CD14-positive monocyte (primary cell): ENCODE measurements at regions not wholly inside any gene's neighbourhood (a gene's known extent, or its start where the extent isn't known, plus 50 kb on each side); places are given as distances from the start of the nearest gene placed in this dataset.

ENCODE experiments used
- DNase-seq, 3 donors: peaks; one replicate each; pipeline ENCODE4 v3.0.0-alpha.2; 2011 to 2022
- H2AFZ ChIP-seq: 2 replicates; pipeline ENCODE4 v1.6.0; 2012; ENCODE audit warnings: mild to moderate bottlenecking, low read depth, low read length, inconsistent platforms; ENCODE audit not compliant: insufficient read depth, poor library complexity, severe bottlenecking
- H3K27ac ChIP-seq, 2 donors: 1 replicate in 1 of 2; 2 replicates in 1 of 2; pipeline ENCODE4 v1.5.1; 2012 to 2013; ENCODE audit warnings: low read length in 2 of 2, control low read depth in 1 of 2, inconsistent platforms in 1 of 2, low read depth in 1 of 2, mild to moderate bottlenecking in 1 of 2
- H3K27me3 ChIP-seq, 2 donors: one replicate each; pipeline versions ENCODE4 v1.6.0 to v1.6.1; 2011 to 2013; ENCODE audit warnings: low read length in 2 of 2; ENCODE audit not compliant: control insufficient read depth in 2 of 2, insufficient read depth in 2 of 2
- H3K36me3 ChIP-seq, 2 donors: replicated peaks in 1 of 2; 1 replicate in 1 of 2; 2 replicates in 1 of 2; pipeline versions ENCODE4 v1.5.1 to v1.6.1; 2012 to 2013; ENCODE audit warnings: low read length in 2 of 2, control low read depth in 1 of 2, inconsistent platforms in 1 of 2, mild to moderate bottlenecking in 1 of 2; ENCODE audit not compliant: insufficient read depth in 2 of 2, control insufficient read depth in 1 of 2
- H3K4me1 ChIP-seq, 2 donors: 1 replicate in 1 of 2; 2 replicates in 1 of 2; pipeline versions ENCODE4 v1.5.1 to v1.6.1; 2012 to 2013; ENCODE audit warnings: low read length in 2 of 2, control low read depth in 1 of 2, inconsistent platforms in 1 of 2, mild to moderate bottlenecking in 1 of 2, moderate library complexity in 1 of 2; ENCODE audit not compliant: insufficient read depth in 2 of 2, control insufficient read depth in 1 of 2
- H3K4me2 ChIP-seq: replicated peaks from 2 replicates; pipeline ENCODE3; 2012; ENCODE audit warnings: low read length, moderate library complexity, mild to moderate bottlenecking; ENCODE audit not compliant: poor library complexity, severe bottlenecking; ENCODE audit errors: extremely low read depth
- H3K4me3 ChIP-seq, 3 experiments: fragments of 200-600 bp in 1 of 3; sonication (generic) in 1 of 3; replicated peaks in 1 of 3; 1 replicate in 2 of 3; 2 replicates in 1 of 3; pipeline ENCODE4 v1.5.1; 2011 to 2013; ENCODE audit warnings: low read length in 3 of 3, mild to moderate bottlenecking in 3 of 3, control low read depth in 2 of 3, low read depth in 2 of 3, inconsistent platforms in 1 of 3, moderate library complexity in 1 of 3
- H3K79me2 ChIP-seq: 2 replicates; pipeline ENCODE4 v1.6.0; 2012; ENCODE audit warnings: mild to moderate bottlenecking, control low read depth, inconsistent platforms, low read length, moderate library complexity; ENCODE audit not compliant: insufficient read depth
- H3K9ac ChIP-seq: 2 replicates; pipeline ENCODE4 v1.6.0; 2017; ENCODE audit warnings: low read length, mild to moderate bottlenecking; ENCODE audit not compliant: insufficient read depth, poor library complexity, severe bottlenecking
- H3K9me3 ChIP-seq, 2 donors: replicated peaks in 1 of 2; 1 replicate in 1 of 2; 2 replicates in 1 of 2; pipeline versions ENCODE4 v1.5.1 to v1.6.1; 2012 to 2013; ENCODE audit warnings: low read length in 2 of 2, control low read depth in 1 of 2; ENCODE audit not compliant: control insufficient read depth in 1 of 2, insufficient read depth in 1 of 2
- H4K20me1 ChIP-seq: 2 replicates; pipeline ENCODE4 v1.6.0; 2012; ENCODE audit warnings: mild to moderate bottlenecking, low read length, control low read depth, moderate library complexity; ENCODE audit not compliant: insufficient read depth
- H3K27ac Mint-ChIP-seq, 7 donors: one replicate each; pipeline ENCODE4 v1.8.0; 2020; ENCODE audit warnings: mild to moderate bottlenecking in 7 of 7, mixed read lengths in 7 of 7, moderate library complexity in 6 of 7, inconsistent platforms in 2 of 7
- H3K27me3 Mint-ChIP-seq, 3 donors: one replicate each; pipeline ENCODE4 v1.8.0; 2021 to 2022; ENCODE audit warnings: low read depth in 3 of 3, mild to moderate bottlenecking in 3 of 3, mixed read lengths in 3 of 3, moderate library complexity in 3 of 3, inconsistent platforms in 1 of 3
- H3K36me3 Mint-ChIP-seq, 2 donors: one replicate each; pipeline ENCODE4 v1.8.0; 2020; ENCODE audit warnings: mixed read lengths in 2 of 2, inconsistent platforms in 1 of 2, mild to moderate bottlenecking in 1 of 2
- H3K4me1 Mint-ChIP-seq: one replicate; pipeline ENCODE4 v1.8.0; 2020; ENCODE audit warnings: mild to moderate bottlenecking, mixed read lengths
- H3K4me3 Mint-ChIP-seq, 2 donors: one replicate each; pipeline ENCODE4 v1.8.0; 2020; ENCODE audit warnings: mild to moderate bottlenecking in 2 of 2, mixed read lengths in 2 of 2, moderate library complexity in 1 of 2
- H3K9me3 Mint-ChIP-seq, 7 donors: one replicate each; pipeline ENCODE4 v1.8.0; 2020 to 2022; ENCODE audit warnings: mixed read lengths in 7 of 7, mild to moderate bottlenecking in 6 of 7, moderate library complexity in 6 of 7, inconsistent platforms in 2 of 7
- CTCF ChIP-seq: fragments of 200-600 bp; IDR thresholded peaks from one replicate; pipeline ENCODE4 v1.8.0; 2022; ENCODE audit warnings: antibody characterized with exemption, mild to moderate bottlenecking
- WGBS: methylation state at CpG from one replicate; pipeline ENCODE4 v1.1.5; 2013; ENCODE audit warnings: missing lambda C conversion rate; ENCODE audit not compliant: insufficient coverage; 5-methylcytosine and 5-hydroxymethylcytosine counted together
- intact Hi-C, 2 donors: fragments of 100-400 bp; cut with micrococcal nuclease; formaldehyde crosslinking; loops; one replicate each; pipeline versions ENCODE4 v1.15.0 to v1.15.1; 2023

GRCh38 chr20:11242320-11242719 is 568.5 kb upstream of the JAG1 start:
- no peak overlapping the region for H3K27ac Mint-ChIP-seq
- no peaks in the 10 kb centered on the region for H3K79me2 ChIP-seq
- H3K9me3 Mint-ChIP-seq: peaks cover 0 to 7% (median 2%) of the 10 kb centered on the region in 7 donors
- no peaks in the 10 kb centered on the region for H3K36me3 Mint-ChIP-seq
- H3K4me3 Mint-ChIP-seq: no peak overlapping the region
- H3K9ac ChIP-seq: no peak overlapping the region
- no peak for TF ChIP-seq CTCF
- H3K27ac ChIP-seq: no peak overlapping the region
- no peak for DNase-seq
- H3K4me1 ChIP-seq: no peaks in the 10 kb centered on the region
- intact Hi-C loops: no loop called here
- H3K4me1 Mint-ChIP-seq: peaks cover 2% of the 10 kb centered on the region
- no peak overlapping the region for H3K4me2 ChIP-seq
- peaks cover 7 to 8% of the 10 kb centered on the region in 2 donors for H3K27me3 ChIP-seq
- no peak overlapping the region for H3K4me3 ChIP-seq
- 100% methylated on average over 2 of the region's 2 CpGs for WGBS
- no peaks in the 10 kb centered on the region for H3K9me3 ChIP-seq
- H2AFZ ChIP-seq: no peak overlapping the region
- no peaks in the 10 kb centered on the region for H4K20me1 ChIP-seq
- no peaks in the 10 kb centered on the region for H3K36me3 ChIP-seq
- H3K27me3 Mint-ChIP-seq: peaks cover 0 to 18% (median 6%) of the 10 kb centered on the region in 3 donors

GRCh38 chr20:11245431-11245830 is 571.6 kb upstream of the JAG1 start:
- H3K4me3 Mint-ChIP-seq: no peak overlapping the region
- H3K36me3 ChIP-seq: no peaks in the 10 kb centered on the region
- no peak overlapping the region for H3K4me3 ChIP-seq
- H3K9ac ChIP-seq: no peak overlapping the region
- H3K79me2 ChIP-seq: no peaks in the 10 kb centered on the region
- DNase-seq: no peak
- no peaks in the 10 kb centered on the region for H3K36me3 Mint-ChIP-seq
- no peak overlapping the region for H2AFZ ChIP-seq
- H3K4me2 ChIP-seq: no peak overlapping the region
- H3K9me3 Mint-ChIP-seq: peaks cover 0 to 7% (median 0%) of the 10 kb centered on the region in 7 donors
- no peaks in the 10 kb centered on the region for H4K20me1 ChIP-seq
- no peak overlapping the region for H3K27ac ChIP-seq
- intact Hi-C loops: no loop called here
- no peaks in the 10 kb centered on the region for H3K9me3 ChIP-seq
- H3K27me3 Mint-ChIP-seq: peaks cover 3 to 19% (median 9%) of the 10 kb centered on the region in 3 donors
- H3K27me3 ChIP-seq: peaks cover 7 to 8% of the 10 kb centered on the region in 2 donors
- no peak overlapping the region for H3K27ac Mint-ChIP-seq
- H3K4me1 ChIP-seq: no peaks in the 10 kb centered on the region
- TF ChIP-seq CTCF: no peak
- H3K4me1 Mint-ChIP-seq: peaks cover 6% of the 10 kb centered on the region
